ENCODE measurements at regions not wholly inside any gene's neighbourhood (a gene's known extent, or its start where the extent isn't known, plus 50 kb on each side); places are given as distances from the start of the nearest gene placed in this dataset.
"Not testable (repeated sequence)": the region's sequence is repeated elsewhere in the genome, so short reads cannot be mapped to it uniquely, and the experiment has no call there.

DNA sequence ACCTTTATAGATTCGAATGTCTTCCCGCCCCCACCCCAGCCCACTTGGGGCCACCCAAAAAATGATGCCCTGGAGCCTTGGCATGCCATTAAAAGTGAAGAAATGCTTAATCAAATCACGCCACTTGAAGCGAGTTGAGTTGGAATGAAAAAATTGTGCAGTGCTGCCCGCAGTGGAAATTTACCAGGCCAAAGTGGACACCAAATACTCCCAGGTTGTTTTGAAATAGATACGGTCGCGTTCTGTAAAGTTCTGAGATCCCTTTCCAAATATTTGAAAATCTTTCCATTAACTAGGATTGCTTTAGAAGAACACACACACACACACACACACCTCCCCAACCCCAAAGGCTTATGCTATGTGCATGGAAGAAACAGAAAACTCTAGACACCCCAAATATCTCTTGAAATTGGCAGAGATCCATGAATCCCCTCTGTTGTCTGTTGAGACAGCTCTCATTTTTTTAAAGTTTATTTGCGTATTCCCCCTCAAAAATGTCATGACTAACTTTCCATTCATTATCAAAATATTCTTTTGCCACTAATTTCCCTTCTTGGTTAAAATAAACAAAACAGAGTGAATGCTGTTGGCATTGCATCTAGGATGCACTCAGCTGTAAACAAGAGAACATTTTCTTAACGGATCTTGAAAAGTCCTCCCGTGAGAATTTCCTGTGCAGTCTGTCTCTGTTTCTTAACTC is 142.3 kb upstream of the KCNE2 start:
- H3K27ac ChIP-seq (ENCODE audit: low read depth, low read length) = no peak overlapping the region
- H3K9me3 ChIP-seq (ENCODE audit: low read length) = no peaks in the 10 kb centered on the region
- peaks cover 9% of the 10 kb centered on the region for H3K4me1 ChIP-seq (ENCODE audit: insufficient read depth, low read length)
- no peaks in the 10 kb centered on the region for H3K36me3 ChIP-seq (ENCODE audit: insufficient read depth, low read length)
- H3K9ac ChIP-seq (ENCODE audit: low read length) = no peak overlapping the region
- no peak overlapping the region for H3K4me3 ChIP-seq (ENCODE audit: low read depth in 1 of 2, low read length in 2 of 2)
- no peaks in the 10 kb centered on the region for H3K27me3 ChIP-seq (ENCODE audit: control insufficient read depth in 1 of 2, insufficient read depth in 2 of 2, low read length in 2 of 2)

DNA sequence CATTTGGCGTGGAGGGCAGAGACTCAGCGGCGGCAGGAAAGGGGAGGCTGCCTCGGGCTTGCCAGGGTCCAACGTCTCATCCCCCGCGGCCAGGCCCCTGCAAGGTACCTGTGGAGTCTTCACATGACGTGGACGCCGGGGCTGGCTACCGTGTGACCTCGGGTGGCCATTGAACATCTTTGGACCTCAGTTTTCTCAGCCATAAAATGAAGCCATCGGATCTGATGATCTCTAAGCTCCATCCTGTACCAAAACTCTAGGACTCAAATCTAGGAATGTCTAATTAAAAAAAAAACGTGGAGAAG is 141.8 kb upstream of the KCNE2 start:
- H3K9me3 ChIP-seq (ENCODE audit: low read length) = no peaks in the 10 kb centered on the region
- H3K27ac ChIP-seq (ENCODE audit: low read depth, low read length) = no peak overlapping the region
- H3K36me3 ChIP-seq (ENCODE audit: insufficient read depth, low read length) = no peaks in the 10 kb centered on the region
- H3K4me3 ChIP-seq (ENCODE audit: low read depth in 1 of 2, low read length in 2 of 2) = no peak overlapping the region
- H3K27me3 ChIP-seq (ENCODE audit: control insufficient read depth in 1 of 2, insufficient read depth in 2 of 2, low read length in 2 of 2) = no peaks in the 10 kb centered on the region
- H3K9ac ChIP-seq (ENCODE audit: low read length) = no peak overlapping the region
- peaks cover 9% of the 10 kb centered on the region for H3K4me1 ChIP-seq (ENCODE audit: insufficient read depth, low read length)

DNA sequence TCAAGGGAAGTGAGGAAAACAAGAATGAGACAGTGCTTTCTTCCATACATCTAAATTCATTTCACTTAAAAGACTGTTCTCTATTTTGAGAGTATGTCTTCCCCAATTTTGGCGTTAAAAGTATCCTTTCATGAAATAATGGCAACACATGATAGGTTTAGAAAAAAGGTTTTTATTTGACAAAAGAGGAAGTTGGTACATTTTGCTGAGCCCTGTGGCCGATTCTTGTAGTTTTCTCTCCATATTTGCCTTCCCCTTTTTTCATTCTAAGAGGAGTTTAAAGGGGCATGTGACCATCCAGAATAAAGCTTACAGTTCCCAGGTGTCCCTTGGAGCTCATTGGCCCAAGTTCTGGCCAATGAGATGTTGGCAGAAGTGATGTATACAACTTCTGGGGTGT is 140.4 kb upstream of the KCNE2 start:
- Histone ChIP-seq H3K4me1 (ENCODE audit: insufficient read depth, low read length) (peaks cover 9% of the 10 kb centered on the region), H3K4me3 (ENCODE audit: low read depth in 1 of 2, low read length in 2 of 2) (no peak overlapping the region), H3K36me3 (ENCODE audit: insufficient read depth, low read length) (no peaks in the 10 kb centered on the region), H3K9ac (ENCODE audit: low read length) (no peak overlapping the region), H3K27me3 (ENCODE audit: control insufficient read depth in 1 of 2, insufficient read depth in 2 of 2, low read length in 2 of 2) (no peaks in the 10 kb centered on the region), H3K9me3 (ENCODE audit: low read length) (no peaks in the 10 kb centered on the region), H3K27ac (ENCODE audit: low read depth, low read length) (no peak overlapping the region)

- Histone ChIP-seq H3K36me3 (ENCODE audit: insufficient read depth, low read length) (no peaks in the 10 kb centered on the region), H3K4me3 (ENCODE audit: low read depth in 1 of 2, low read length in 2 of 2) (no peak overlapping the region), H3K9me3 (ENCODE audit: low read length) (no peaks in the 10 kb centered on the region), H3K27me3 (ENCODE audit: control insufficient read depth in 1 of 2, insufficient read depth in 2 of 2, low read length in 2 of 2) (no peaks in the 10 kb centered on the region), H3K27ac (ENCODE audit: low read depth, low read length) (no peak overlapping the region), H3K4me1 (ENCODE audit: insufficient read depth, low read length) (no peaks in the 10 kb centered on the region), H3K9ac (ENCODE audit: low read length) (no peak overlapping the region)
Measured at GRCh38 chr21:34227386-34227852, 136.4 kb upstream of the KCNE2 start.

DNA sequence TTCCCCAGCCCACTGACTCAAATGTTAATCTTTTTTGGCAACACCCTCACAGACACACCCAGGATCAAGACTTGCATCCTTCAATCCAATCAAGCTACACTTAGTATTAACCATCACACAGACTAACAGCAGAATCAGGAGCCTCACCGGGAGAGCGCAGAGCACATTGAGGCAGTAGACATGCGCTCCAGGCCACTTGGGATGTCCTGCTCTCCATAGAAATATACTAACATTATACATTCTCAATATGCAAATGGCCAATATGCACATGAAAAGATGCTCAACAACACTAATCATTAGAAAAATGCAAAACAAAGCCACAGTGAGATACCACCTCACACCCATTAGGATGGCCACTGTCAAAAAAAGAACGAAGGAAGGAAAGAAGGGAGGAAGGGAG is 135.0 kb upstream of the KCNE2 start:
- no peak overlapping the region for H3K27ac ChIP-seq (ENCODE audit: low read depth, low read length)
- no peak overlapping the region for H3K9ac ChIP-seq (ENCODE audit: low read length)
- H3K36me3 ChIP-seq (ENCODE audit: insufficient read depth, low read length) = no peaks in the 10 kb centered on the region
- no peak overlapping the region for H3K4me3 ChIP-seq (ENCODE audit: low read depth in 1 of 2, low read length in 2 of 2)
- no peaks in the 10 kb centered on the region for H3K27me3 ChIP-seq (ENCODE audit: control insufficient read depth in 1 of 2, insufficient read depth in 2 of 2, low read length in 2 of 2)
- no peaks in the 10 kb centered on the region for H3K9me3 ChIP-seq (ENCODE audit: low read length)
- no peaks in the 10 kb centered on the region for H3K4me1 ChIP-seq (ENCODE audit: insufficient read depth, low read length)

DNA sequence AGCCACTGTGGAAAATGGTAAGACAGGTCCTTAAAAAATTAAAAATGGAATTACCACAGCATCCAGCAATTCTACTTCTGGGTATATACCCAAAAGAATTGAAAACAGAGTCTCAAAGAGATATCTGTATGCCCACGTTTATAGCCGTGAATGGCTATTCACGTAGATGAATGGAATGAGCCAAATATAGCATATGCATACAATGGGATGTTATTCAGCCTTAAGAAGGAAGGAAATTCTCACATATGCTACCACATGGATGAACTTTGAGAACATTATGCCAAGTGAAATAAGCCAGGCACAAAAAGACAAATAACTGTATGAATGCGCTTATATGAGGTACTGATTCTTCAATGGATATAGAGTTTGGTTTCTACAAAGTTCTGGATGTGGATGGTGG is 134.5 kb upstream of the KCNE2 start:
- H3K27me3 ChIP-seq (ENCODE audit: control insufficient read depth in 1 of 2, insufficient read depth in 2 of 2, low read length in 2 of 2) = no peaks in the 10 kb centered on the region
- H3K27ac ChIP-seq (ENCODE audit: low read depth, low read length) = no peak overlapping the region
- H3K4me3 ChIP-seq (ENCODE audit: low read depth in 1 of 2, low read length in 2 of 2) = no peak overlapping the region
- H3K36me3 ChIP-seq (ENCODE audit: insufficient read depth, low read length) = no peaks in the 10 kb centered on the region
- H3K9ac ChIP-seq (ENCODE audit: low read length) = no peak overlapping the region
- no peaks in the 10 kb centered on the region for H3K9me3 ChIP-seq (ENCODE audit: low read length)
- H3K4me1 ChIP-seq (ENCODE audit: insufficient read depth, low read length) = no peaks in the 10 kb centered on the region

DNA sequence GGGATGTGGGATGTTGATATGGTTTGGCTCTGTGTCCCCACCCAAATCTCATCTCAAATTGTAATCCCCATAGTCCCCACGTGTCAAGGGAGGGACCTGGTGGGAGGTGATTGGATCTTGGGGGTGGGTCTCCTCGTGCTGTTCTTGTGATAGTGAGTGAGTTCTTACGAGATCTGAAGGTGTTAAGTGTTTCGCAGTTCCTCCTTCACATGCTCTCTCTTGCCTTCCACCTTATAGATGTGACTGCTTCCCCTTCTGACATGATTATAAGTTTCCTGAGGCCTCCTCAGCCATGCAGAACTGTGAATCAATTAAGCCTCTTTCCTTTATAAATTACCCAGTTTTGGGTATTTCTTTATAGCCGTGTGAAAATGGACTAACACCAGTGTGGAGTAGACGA is 130.1 kb upstream of the KCNE2 start:
- not testable (repeated sequence) for H3K4me1 ChIP-seq (ENCODE audit: insufficient read depth, low read length); H3K9ac ChIP-seq (ENCODE audit: low read length); H3K36me3 ChIP-seq (ENCODE audit: insufficient read depth, low read length); H3K27ac ChIP-seq (ENCODE audit: low read depth, low read length); H3K9me3 ChIP-seq (ENCODE audit: low read length); H3K27me3 ChIP-seq (ENCODE audit: control insufficient read depth in 1 of 2, insufficient read depth in 2 of 2, low read length in 2 of 2); H3K4me3 ChIP-seq (ENCODE audit: low read depth in 1 of 2, low read length in 2 of 2)

- Histone ChIP-seq H3K9ac (ENCODE audit: low read length) (no peak overlapping the region), H3K36me3 (ENCODE audit: insufficient read depth, low read length) (no peaks in the 10 kb centered on the region), H3K4me1 (ENCODE audit: insufficient read depth, low read length) (no peaks in the 10 kb centered on the region), H3K27ac (ENCODE audit: low read depth, low read length) (no peak overlapping the region), H3K27me3 (ENCODE audit: control insufficient read depth in 1 of 2, insufficient read depth in 2 of 2, low read length in 2 of 2) (no peaks in the 10 kb centered on the region), H3K4me3 (ENCODE audit: low read depth in 1 of 2, low read length in 2 of 2) (no peak overlapping the region), H3K9me3 (ENCODE audit: low read length) (no peaks in the 10 kb centered on the region)
Measured at GRCh38 chr21:34235514-34235913, 128.3 kb upstream of the KCNE2 start.

- Histone ChIP-seq H3K9ac (ENCODE audit: low read length) (no peak overlapping the region), H3K4me3 (ENCODE audit: low read depth in 1 of 2, low read length in 2 of 2) (no peak overlapping the region), H3K36me3 (ENCODE audit: insufficient read depth, low read length) (no peaks in the 10 kb centered on the region), H3K4me1 (ENCODE audit: insufficient read depth, low read length) (no peaks in the 10 kb centered on the region), H3K9me3 (ENCODE audit: low read length) (no peaks in the 10 kb centered on the region), H3K27ac (ENCODE audit: low read depth, low read length) (no peak overlapping the region), H3K27me3 (ENCODE audit: control insufficient read depth in 1 of 2, insufficient read depth in 2 of 2, low read length in 2 of 2) (no peaks in the 10 kb centered on the region)
Measured at GRCh38 chr21:34242973-34243372, 120.8 kb upstream of the KCNE2 start.

GRCh38 chr21:34243562-34243961 is 120.2 kb upstream of the KCNE2 start:
- Histone ChIP-seq H3K27me3 (ENCODE audit: control insufficient read depth in 1 of 2, insufficient read depth in 2 of 2, low read length in 2 of 2) (no peaks in the 10 kb centered on the region), H3K4me3 (ENCODE audit: low read depth in 1 of 2, low read length in 2 of 2) (no peak overlapping the region), H3K4me1 (ENCODE audit: insufficient read depth, low read length) (no peaks in the 10 kb centered on the region), H3K36me3 (ENCODE audit: insufficient read depth, low read length) (no peaks in the 10 kb centered on the region), H3K9me3 (ENCODE audit: low read length) (no peaks in the 10 kb centered on the region), H3K27ac (ENCODE audit: low read depth, low read length) (no peak overlapping the region), H3K9ac (ENCODE audit: low read length) (no peak overlapping the region)

- H3K27me3 ChIP-seq (ENCODE audit: control insufficient read depth in 1 of 2, insufficient read depth in 2 of 2, low read length in 2 of 2) = no peaks in the 10 kb centered on the region
- H3K4me3 ChIP-seq (ENCODE audit: low read depth in 1 of 2, low read length in 2 of 2) = no peak overlapping the region
- peaks cover 13% of the 10 kb centered on the region for H3K9me3 ChIP-seq (ENCODE audit: low read length)
- H3K4me1 ChIP-seq (ENCODE audit: insufficient read depth, low read length) = no peaks in the 10 kb centered on the region
- H3K36me3 ChIP-seq (ENCODE audit: insufficient read depth, low read length) = no peaks in the 10 kb centered on the region
- no peak overlapping the region for H3K9ac ChIP-seq (ENCODE audit: low read length)
- H3K27ac ChIP-seq (ENCODE audit: low read depth, low read length) = no peak overlapping the region
Measured at GRCh38 chr21:34252751-34253150, 111.1 kb upstream of the KCNE2 start.

GRCh38 chr21:34255073-34255472 is 108.7 kb upstream of the KCNE2 start:
- Histone ChIP-seq H3K27ac (ENCODE audit: low read depth, low read length) (no peak overlapping the region), H3K4me1 (ENCODE audit: insufficient read depth, low read length) (no peaks in the 10 kb centered on the region), H3K4me3 (ENCODE audit: low read depth in 1 of 2, low read length in 2 of 2) (no peak overlapping the region), H3K9me3 (ENCODE audit: low read length) (peaks cover 13% of the 10 kb centered on the region), H3K27me3 (ENCODE audit: control insufficient read depth in 1 of 2, insufficient read depth in 2 of 2, low read length in 2 of 2) (no peaks in the 10 kb centered on the region), H3K36me3 (ENCODE audit: insufficient read depth, low read length) (no peaks in the 10 kb centered on the region), H3K9ac (ENCODE audit: low read length) (no peak overlapping the region)
